Pulmonary artery endothelial cell (primary cell): ENCODE measurements at regions not wholly inside any gene's neighbourhood (a gene's known extent, or its start where the extent isn't known, plus 50 kb on each side); places are given as distances from the start of the nearest gene placed in this dataset.
"Not testable (repeated sequence)": the region's sequence is repeated elsewhere in the genome, so short reads cannot be mapped to it uniquely, and the experiment has no call there.

Experiments
- DNase-seq: peaks from one replicate; pipeline ENCODE4 v3.0.0-alpha.2; 2011; ENCODE audit warnings: low read depth, low spot score

GRCh38 chr21:28473530-28474220 lies 519.0 kb downstream of the LTN1 start:
- DNase-seq, result no peak

- DNase-seq, result not testable (repeated sequence)
Measured at GRCh38 chr21:28472543-28472942, 520.1 kb downstream of the LTN1 start.

- no peak for DNase-seq
Measured at GRCh38 chr21:28464988-28465387, 527.7 kb downstream of the LTN1 start.

GRCh38 chr21:28464095-28464494 lies 528.6 kb downstream of the LTN1 start:
- DNase-seq, result no peak

GRCh38 chr21:28459193-28459592 lies 533.5 kb downstream of the LTN1 start:
- DNase-seq, result no peak

GRCh38 chr21:28458446-28458845 lies 534.2 kb downstream of the LTN1 start:
- DNase-seq, result no peak

- no peak for DNase-seq
Measured at GRCh38 chr21:28455253-28455600, 537.5 kb downstream of the LTN1 start.

- no peak for DNase-seq
Measured at GRCh38 chr21:28454564-28455252, 538.0 kb downstream of the LTN1 start.

- DNase-seq, result no peak
Measured at GRCh38 chr21:28447462-28447861, 545.2 kb downstream of the LTN1 start.

GRCh38 chr21:28445141-28445830 lies 547.4 kb downstream of the LTN1 start:
- DNase-seq, result no peak

- DNase-seq, result no peak
Measured at GRCh38 chr21:28444557-28444956, 548.1 kb downstream of the LTN1 start.

- no peak for DNase-seq
Measured at GRCh38 chr21:28444111-28444510, 548.6 kb downstream of the LTN1 start.

- DNase-seq, result no peak
Measured at GRCh38 chr21:28442624-28443023, 550.1 kb downstream of the LTN1 start.

- no peak for DNase-seq
Measured at GRCh38 chr21:28442085-28442484, 550.6 kb downstream of the LTN1 start.

GRCh38 chr21:28439788-28440187 lies 552.9 kb downstream of the LTN1 start:
- DNase-seq, result no peak

GRCh38 chr21:28439251-28439650 lies 553.4 kb downstream of the LTN1 start:
- DNase-seq, result no peak

GRCh38 chr21:28437061-28437460 lies 555.6 kb downstream of the LTN1 start:
- DNase-seq, result no peak

GRCh38 chr21:28436286-28436932 lies 556.3 kb downstream of the LTN1 start:
- DNase-seq, result peak; percentile 22

GRCh38 chr21:28431527-28432200 lies 561.0 kb downstream of the LTN1 start:
- DNase-seq, result no peak

- no peak for DNase-seq
Measured at GRCh38 chr21:28431022-28431421, 561.7 kb downstream of the LTN1 start.

GRCh38 chr21:28429161-28429560 lies 563.5 kb downstream of the LTN1 start:
- DNase-seq, result no peak
